ENCODE measurements at regions not wholly inside any gene's neighbourhood (a gene's known extent, or its start where the extent isn't known, plus 50 kb on each side); places are given as distances from the start of the nearest gene placed in this dataset.

DNA sequence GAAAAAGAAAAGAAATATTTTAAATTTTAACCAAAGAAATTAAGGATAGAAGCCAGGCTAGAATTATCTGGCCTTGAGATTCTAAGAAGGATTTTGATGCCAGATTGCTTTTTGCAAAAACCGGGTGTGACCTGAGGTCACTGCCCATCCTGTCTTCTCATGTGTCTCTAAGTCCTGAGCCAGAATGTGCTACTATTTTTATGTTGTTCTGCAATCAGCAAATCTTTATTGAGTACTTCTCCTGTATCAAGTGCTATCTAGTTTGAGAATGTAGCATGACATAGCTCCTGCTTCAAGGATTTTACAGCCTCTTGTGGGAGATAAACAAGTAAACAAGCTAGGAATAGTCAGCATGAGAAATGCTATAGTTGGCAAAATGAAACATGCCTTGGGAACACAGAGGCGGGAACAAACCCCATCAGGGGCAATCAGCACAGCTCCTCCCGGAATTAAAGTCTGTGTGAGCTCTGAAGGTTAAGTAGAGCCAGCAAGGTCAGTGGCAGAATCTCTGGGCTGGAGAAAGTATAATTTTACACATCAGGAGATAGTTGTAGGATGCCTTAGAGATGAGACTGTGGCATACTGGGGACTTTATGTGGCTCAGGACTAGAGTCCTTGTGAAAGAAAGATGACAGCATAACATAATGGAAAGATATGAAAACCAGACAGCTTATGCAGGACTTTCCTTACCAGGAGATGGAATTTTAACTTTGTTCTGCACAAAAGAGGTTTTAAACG is 899.5 kb upstream of the SLC10A2 start:
- DNase-seq (ENCODE audit: low read depth in 4 of 4, low spot score in 3 of 4) = no peak

DNA sequence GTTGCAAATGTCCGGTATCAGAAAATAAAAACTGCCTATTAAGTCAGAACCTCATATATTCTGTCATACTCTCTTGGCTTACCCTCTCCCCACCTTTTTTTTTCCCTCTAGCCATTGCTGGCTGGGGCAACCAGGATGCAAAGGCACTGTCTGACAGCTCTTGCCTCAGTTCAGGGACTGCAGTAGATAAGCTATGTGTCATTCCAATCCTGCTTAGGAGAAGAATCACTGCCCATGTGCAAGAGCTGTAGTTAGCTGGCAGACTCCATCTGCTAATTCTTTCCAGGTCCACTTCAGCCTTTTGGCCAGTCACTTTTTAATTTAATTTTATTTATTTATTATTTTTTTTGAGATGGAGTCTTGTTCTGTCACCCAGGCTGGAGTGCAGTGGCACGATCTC is 895.6 kb upstream of the SLC10A2 start:
- no peak for DNase-seq (ENCODE audit: low read depth in 4 of 4, low spot score in 3 of 4)

DNA sequence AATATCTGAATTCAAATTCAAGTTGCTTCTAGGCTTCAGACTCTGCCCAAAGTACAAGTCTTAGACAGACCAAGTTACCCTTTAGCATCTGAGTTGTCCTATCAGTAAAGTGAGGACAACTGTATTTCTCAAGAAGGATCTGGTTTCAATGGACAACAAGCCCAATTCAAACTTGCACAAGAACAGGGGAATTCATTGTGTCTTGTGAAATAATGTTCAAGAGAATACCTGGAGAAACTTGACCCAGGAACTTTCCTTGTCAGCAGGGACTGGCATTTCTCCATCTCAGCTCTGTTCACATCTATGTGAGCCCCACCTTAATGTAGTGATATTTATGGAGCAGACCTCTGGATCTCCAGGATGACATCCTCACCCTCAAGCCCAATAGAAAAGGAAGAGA is 894.9 kb upstream of the SLC10A2 start:
- DNase-seq (ENCODE audit: low read depth in 4 of 4, low spot score in 3 of 4) = no peak

DNA sequence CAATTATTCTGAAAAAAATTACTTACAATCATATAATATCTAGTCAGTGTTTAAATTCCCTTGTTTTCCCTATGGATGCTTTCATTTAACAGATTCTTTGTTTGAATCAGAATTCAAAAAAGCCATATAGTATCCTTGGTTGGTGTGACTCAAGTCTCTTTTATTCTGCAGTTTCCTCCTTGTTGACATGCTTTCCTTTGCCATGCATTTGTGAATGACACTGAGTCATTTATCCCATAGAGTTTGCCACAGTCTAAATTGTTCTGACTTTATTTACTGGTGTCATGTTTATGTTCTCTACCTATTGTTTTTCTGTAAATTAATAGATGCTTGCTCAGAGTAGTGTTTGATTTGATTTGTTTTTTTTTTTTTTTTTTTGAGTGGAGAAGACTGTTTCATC is 893.8 kb upstream of the SLC10A2 start:
- DNase-seq (ENCODE audit: low read depth in 4 of 4, low spot score in 3 of 4) = no peak

DNA sequence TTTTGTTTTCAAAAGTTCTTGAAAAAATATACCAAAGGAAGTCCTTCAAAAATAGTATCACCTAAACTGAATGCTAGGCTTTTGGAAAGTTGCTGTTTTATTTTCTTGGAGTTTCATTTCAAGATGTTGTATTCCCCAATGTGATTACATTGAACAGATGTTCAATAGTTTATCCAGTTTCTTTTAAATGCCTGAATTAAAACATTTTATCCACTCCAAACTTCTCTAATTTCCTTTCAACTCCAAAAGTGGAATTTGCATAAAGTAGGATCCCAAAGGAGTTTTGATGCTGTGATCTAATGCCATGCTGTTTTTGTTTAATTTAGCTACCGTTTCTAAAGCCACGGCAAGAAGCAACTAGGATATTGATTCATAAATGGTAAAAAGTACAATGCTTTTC is 892.5 kb upstream of the SLC10A2 start:
- no peak for DNase-seq (ENCODE audit: low read depth in 4 of 4, low spot score in 3 of 4)

DNA sequence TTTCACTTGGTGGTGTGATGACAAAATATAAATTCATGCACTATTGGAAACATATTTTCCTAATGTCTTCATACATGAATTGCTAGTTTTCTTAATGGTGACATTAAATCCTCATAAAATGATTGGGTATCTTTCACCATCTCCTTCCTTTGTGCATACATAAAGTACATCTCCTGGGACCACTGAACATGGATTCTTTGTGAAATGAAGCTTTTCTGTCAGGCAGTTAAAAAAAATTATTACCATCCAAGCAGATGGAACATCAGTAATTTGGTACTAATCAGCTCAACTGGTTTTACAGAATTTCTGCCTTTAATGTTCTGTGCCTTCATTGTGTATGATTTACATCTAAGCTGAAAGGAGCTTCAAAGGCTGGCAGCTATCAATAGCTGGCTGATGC is 891.7 kb upstream of the SLC10A2 start:
- no peak for DNase-seq (ENCODE audit: low read depth in 4 of 4, low spot score in 3 of 4)

DNA sequence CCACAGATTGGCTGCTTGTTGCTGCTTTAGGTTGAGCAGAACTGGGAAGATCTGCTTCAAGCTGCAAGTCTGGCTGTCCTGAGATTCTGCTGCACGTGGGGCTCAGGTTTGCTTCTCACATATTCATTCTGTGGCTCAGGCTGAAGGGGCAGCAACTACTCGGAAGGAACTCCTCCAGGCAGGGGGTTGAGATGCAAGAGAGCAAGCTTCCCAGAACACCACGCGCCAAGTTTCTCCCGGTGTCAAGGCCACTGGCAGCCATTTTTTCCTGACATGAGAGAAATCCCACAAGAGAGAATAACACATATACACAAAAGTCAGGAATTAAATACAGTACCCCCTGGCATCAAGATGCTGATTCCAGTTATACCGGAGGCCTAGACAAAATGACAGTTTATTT is 887.6 kb upstream of the SLC10A2 start:
- no peak for DNase-seq (ENCODE audit: low read depth in 4 of 4, low spot score in 3 of 4)

DNA sequence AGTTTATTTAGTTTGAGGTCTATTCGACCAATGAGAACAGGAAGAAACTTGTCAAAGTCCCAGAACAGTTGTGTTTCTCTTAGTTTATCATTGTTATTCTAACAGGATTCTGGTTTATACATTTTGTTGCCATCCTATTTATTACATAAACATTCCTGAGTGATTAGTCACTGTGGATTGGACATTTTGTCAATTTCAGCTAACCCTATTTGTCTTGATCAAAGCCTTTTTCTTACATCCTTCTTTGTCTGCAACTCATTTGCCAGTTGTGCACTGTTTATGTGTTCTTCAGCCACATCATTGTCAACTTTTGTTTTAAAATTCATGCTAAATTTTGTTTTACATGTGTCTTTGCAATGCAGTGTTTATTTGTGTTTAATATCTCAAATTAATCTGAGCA is 886.0 kb upstream of the SLC10A2 start:
- no peak for DNase-seq (ENCODE audit: low read depth in 4 of 4, low spot score in 3 of 4)

DNA sequence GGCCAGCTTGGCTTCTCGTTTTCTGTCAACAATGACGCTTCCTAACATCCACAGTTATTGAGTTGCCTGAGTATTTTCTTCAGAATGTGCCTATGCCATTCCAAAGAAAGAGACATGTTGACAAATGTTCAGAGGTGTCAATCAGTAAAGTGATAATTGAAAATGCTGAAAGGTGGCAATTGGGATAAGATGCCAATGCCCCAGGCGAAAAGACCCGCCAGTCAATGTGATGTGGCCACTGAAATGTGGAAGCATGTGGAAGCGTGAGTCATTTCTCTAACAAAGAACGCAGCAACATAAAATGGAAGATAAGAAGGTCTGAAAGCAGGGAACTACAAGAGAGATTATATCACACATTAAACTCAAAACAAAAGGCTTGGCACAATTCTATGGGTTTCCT is 882.2 kb upstream of the SLC10A2 start:
- DNase-seq (ENCODE audit: low read depth in 4 of 4, low spot score in 3 of 4) = no peak

DNA sequence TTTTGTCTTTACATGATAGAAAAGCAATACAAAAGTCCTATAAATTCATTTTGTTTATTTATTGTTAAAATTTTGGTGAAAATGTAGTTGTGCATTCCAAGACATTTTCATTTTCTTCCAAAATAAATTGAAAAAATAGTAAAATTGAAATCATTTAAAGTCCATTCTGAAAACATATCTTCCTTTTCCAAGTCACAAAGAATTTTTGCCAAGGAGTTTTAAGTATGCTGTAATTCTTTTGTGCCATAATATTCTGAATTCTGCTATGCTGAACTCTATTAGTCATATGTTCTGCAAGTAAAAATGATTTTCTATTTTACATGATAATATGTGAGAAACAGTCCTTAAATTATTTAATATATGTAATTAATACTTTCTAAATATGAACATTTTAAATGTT is 879.6 kb upstream of the SLC10A2 start:
- DNase-seq (ENCODE audit: low read depth in 4 of 4, low spot score in 3 of 4) = no peak

DNA sequence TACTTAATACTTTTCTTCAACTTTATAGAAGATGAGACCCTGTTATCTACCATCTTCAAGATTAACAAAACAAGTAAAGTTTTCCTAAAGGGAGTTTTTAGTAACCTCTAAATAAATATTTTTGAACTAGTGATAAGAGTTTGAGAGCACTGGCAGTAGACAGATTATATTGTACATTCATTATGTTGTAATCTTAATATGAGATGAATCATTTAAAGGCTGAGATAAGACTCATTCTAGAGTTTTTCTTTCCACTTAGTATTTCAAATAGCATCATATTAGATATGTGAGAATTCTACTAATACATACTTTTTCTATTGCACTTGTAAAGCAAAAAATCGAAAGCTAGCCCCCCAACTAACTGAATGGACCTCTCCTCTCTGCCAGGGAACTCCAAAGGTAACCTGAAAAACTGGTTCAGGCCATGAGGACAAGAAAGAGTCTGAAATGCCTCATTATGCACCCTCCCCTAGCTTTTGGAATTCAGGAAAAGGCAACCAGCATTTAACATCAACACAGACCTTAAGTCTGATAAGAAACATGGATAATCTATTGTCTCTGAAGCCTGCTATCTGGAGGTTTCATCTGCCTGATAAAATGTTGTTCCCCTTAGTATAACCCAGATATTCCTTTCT is 875.4 kb upstream of the SLC10A2 start:
- peak in 1 of 4 donors; percentile 16 for DNase-seq (ENCODE audit: low read depth in 4 of 4, low spot score in 3 of 4)

DNA sequence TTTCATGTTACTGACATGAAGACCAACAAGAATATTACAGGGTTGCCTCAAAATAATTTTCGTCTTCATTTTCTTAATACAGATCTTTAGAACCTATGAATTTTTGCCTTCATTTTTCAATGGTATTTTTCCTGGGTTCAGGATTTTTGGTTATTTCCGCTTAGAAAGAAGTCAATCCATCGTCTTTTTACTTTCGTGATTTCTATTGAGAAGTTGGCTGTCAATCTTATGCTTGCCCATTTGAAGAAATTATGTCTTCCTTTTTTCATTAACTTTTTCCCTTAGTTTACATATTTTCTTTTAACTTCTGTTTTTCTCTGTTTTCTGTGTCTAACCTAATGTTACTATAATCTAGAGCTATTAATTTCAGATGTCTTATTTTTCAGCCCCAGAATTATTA is 868.9 kb upstream of the SLC10A2 start:
- DNase-seq (ENCODE audit: low read depth in 4 of 4, low spot score in 3 of 4) = no peak

DNA sequence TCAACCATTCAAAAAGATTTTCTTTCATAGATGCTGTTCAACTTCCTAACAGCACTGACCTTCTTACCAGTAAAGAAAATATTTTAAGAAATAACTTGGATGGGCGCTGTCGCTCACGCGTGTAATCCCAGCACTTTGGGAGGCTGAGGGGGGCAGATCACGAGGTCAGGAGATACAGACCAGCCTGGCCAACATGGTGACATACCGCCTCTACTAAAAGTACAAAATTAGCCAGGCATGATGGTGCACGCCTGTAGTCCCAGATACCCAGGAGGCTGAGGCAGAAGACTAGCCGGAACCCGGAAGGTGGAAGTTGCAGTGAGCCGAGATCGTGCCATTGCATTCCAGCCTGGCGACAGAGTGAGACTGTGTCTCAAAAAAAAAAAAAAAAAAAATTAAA is 865.7 kb upstream of the SLC10A2 start:
- no peak for DNase-seq (ENCODE audit: low read depth in 4 of 4, low spot score in 3 of 4)

DNA sequence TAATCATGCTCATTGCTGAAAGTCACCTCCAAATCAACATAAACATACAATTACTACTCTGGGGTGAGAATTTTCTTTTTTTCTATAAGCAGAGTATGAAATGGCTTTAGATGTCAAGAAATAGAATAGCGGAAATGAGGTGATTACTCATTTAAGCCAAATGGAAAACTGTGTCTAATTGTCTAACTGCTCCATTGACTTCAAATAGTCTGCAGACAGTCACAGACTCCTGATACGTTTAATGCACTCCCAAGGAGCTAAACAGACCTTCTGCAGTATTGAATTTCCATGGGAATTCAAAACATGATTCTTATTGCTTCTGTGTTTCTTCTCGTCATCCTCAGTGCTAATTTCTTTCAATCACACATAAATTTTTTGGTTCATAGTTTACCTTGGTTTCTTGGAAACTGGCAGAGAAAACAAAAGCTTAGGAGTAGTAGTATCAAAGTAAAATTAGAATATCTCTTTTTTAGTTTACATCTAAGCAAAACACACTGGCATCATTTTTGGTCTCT is 865.2 kb upstream of the SLC10A2 start:
- no peak for DNase-seq (ENCODE audit: low read depth in 4 of 4, low spot score in 3 of 4)

DNA sequence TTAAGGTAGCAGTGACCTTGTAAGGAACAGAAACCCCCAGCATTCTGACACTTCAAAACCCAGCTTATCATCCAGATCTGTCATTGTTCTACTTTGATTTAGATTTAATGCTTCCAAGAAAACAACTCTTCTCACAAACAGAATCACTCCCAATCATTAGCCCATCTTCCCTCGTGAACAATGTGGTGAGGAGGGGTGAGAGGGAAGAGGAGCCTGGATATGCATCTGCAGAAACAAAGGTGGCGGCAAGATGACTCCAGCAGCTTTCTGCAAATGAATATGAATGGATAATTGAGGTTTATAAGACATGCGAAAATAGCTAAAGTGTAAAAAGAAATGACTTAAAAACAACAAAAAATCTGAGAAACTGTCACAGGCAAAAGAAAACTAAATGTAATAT is 859.9 kb upstream of the SLC10A2 start:
- no peak for DNase-seq (ENCODE audit: low read depth in 4 of 4, low spot score in 3 of 4)

DNA sequence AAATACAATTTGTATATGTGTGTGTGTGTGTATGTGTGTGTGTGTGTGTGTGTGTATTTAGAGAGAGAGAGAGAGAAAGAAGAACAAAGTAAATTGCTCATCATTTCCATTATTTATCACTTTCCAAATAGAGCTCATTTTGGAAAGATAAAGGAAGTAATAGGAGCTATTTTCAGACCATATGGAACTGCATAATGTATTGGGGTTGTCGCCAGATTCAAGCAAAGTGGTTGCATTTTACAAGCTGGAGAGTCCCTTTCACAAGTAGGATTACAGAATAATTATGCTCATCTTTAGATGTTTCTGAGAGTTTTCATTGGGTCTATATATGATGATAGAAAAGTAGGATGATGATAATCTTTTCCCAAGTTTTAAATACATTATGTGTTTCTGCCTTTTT is 842.7 kb upstream of the SLC10A2 start:
- no peak for DNase-seq (ENCODE audit: low read depth in 4 of 4, low spot score in 3 of 4)

DNA sequence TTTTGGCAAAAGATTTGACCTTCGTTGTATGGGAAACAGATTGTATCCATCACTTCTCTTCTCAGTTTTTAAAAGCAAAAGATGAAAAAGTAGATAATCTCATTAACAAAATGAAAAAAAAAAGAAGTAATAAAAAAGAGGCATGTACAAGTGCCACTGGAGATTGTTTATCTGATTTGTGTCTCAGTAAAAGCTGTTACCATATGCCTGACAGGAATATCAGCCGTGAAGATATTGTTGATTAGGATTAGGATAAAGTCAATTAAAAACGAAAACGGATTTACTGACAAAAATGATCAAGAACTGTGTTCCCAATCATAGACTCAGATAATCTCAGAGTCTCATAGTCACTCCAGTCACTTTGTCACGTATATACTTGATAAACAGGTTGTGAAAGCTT is 842.1 kb upstream of the SLC10A2 start:
- DNase-seq (ENCODE audit: low read depth in 4 of 4, low spot score in 3 of 4) = no peak

DNA sequence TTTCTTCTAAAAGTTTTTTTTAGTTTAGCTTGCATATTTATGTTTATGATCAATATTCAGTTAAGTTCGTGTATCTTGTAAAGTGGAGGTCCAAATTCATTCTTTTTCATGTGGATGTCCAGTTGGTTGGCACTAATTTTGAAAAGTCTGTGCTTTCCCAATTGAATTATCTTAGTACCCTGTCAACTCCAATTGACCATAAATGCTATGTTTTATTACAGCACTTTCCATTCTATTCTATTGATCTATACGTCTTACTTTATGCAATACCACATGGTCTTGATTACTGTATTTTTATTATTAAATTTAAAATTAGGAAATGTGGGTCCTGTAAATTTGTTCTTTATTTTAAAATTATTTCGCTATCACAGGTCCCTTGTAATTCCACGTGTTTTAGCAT is 837.6 kb upstream of the SLC10A2 start:
- no peak for DNase-seq (ENCODE audit: low read depth in 4 of 4, low spot score in 3 of 4)

DNA sequence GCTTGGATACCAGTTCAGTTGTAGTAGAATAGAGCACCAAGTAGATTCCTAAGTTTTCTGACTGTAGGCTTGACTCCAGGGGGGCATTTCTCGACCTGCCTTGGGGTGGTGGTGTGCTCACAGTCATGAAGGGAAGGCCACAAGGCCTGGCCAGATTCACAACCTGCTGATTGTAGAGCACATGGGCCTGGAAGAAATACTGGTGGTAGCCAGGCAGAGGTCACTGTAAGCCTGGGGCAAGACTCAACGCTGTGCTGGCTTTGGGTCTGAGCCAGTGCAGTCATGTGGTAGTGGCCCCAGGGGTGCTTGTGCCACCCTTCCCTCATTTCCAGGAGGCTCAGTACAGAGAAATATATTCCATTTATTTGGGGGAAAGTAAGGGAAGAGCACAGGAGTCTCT is 832.3 kb upstream of the SLC10A2 start:
- DNase-seq (ENCODE audit: low read depth in 4 of 4, low spot score in 3 of 4) = no peak

DNA sequence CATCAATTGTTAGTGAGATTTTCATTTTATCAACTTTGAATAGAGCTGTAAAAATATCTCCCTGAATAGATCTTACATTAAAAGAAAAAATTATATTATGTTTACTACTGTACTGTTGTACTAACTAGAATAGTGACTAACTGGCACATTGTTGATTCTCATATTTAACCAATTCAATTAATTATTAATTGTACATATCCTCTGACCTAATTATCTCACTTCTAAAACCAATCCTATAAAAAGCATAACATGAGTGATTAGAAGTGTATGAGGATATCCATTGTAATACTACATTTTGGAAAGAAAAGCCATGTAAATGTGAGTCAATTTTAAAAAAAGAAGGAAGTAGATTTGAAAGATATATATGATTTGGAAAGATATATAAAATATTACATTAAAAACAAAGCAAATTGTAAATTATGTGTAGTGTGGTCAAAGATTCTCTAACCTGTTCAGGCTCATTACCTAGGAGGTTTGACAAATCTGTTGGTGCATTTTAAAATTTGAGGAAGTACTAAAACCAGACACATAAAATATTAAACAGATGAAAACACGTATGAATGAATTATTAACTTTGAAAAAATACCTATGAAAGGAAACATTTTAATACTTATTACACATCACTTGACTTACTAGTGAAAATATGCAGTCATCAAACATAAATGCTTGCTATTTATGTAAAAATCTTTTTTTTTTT is 829.8 kb upstream of the SLC10A2 start:
- no peak for DNase-seq (ENCODE audit: low read depth in 4 of 4, low spot score in 3 of 4)

DNA sequence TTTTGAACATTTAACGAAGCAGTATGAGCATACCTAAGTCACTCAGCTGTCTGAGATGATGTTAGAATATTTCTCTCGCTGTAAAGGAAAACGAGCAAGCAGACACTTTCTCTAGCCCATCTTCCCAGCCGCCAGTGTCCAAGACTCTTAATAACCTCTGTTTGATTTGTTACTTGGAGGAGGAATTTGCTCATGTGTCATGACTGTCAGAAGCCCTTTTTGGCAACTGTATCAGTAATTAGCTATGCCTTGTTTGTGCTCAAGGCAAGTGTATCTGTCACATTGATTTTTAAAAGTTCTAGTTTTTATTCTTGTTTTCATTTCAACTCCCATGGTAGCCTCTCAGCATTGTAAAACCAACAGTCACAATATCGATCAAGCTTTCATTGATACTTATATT is 828.4 kb upstream of the SLC10A2 start:
- no peak for DNase-seq (ENCODE audit: low read depth in 4 of 4, low spot score in 3 of 4)
